Skeletal muscle satellite cell (primary cell): ENCODE measurements at regions not wholly inside any gene's neighbourhood (a gene's known extent, or its start where the extent isn't known, plus 50 kb on each side); places are given as distances from the start of the nearest gene placed in this dataset.
"Not testable (repeated sequence)": the region's sequence is repeated elsewhere in the genome, so short reads cannot be mapped to it uniquely, and the experiment has no call there.

Experiments
- H3K27me3 ChIP-seq: 2 replicates; pipeline ENCODE4 v1.7.0; 2013; ENCODE audit warnings: low read length; ENCODE audit not compliant: control insufficient read depth, insufficient read depth
- H3K36me3 ChIP-seq: 2 replicates; pipeline ENCODE4 v1.7.0; 2013; ENCODE audit warnings: mild to moderate bottlenecking, control low read depth, low read length; ENCODE audit not compliant: insufficient read depth
- H3K4me1 ChIP-seq: 2 replicates; pipeline ENCODE4 v1.7.0; 2013; ENCODE audit warnings: low read length; ENCODE audit not compliant: control insufficient read depth, insufficient read depth
- H3K4me2 ChIP-seq: 2 replicates; pipeline ENCODE4 v1.7.0; 2013; ENCODE audit warnings: mild to moderate bottlenecking, low read length
- H3K4me3 ChIP-seq: 2 replicates; pipeline ENCODE4 v1.7.0; 2013; ENCODE audit warnings: low read length
- H3K9ac ChIP-seq: 2 replicates; pipeline ENCODE4 v1.7.0; 2013; ENCODE audit warnings: mild to moderate bottlenecking, low read depth, low read length, moderate library complexity
- H3K9me3 ChIP-seq: replicated peaks from 2 replicates; pipeline ENCODE4 v1.7.0; 2013; ENCODE audit warnings: mild to moderate bottlenecking, control low read depth, low read length

- peak overlapping the region; percentile 5 for H3K4me2 ChIP-seq
- H3K36me3 ChIP-seq, result no peaks in the 10 kb centered on the region
Measured at GRCh38 chr4:20017777-20018115, 234.0 kb upstream of the SLIT2 start.

GRCh38 chr4:20017070-20017776 is 234.5 kb upstream of the SLIT2 start:
- no peaks in the 10 kb centered on the region for H3K9me3 ChIP-seq
- H3K36me3 ChIP-seq, result no peaks in the 10 kb centered on the region
- H3K4me3 ChIP-seq, result no peak overlapping the region
- H3K9ac ChIP-seq, result peak overlapping the region; percentile 34
- H3K4me1 ChIP-seq, result peaks cover 30% of the 10 kb centered on the region
- H3K27me3 ChIP-seq, result no peaks in the 10 kb centered on the region
- peak overlapping the region; percentile 5 for H3K4me2 ChIP-seq

More at GRCh38 chr4:20017777-20018115, 234.0 kb upstream of the SLIT2 start:
- no peaks in the 10 kb centered on the region for H3K9me3 ChIP-seq
- peaks cover 30% of the 10 kb centered on the region for H3K4me1 ChIP-seq
- H3K9ac ChIP-seq, result no peak overlapping the region
- H3K27me3 ChIP-seq, result no peaks in the 10 kb centered on the region
- H3K4me3 ChIP-seq, result no peak overlapping the region

DNA sequence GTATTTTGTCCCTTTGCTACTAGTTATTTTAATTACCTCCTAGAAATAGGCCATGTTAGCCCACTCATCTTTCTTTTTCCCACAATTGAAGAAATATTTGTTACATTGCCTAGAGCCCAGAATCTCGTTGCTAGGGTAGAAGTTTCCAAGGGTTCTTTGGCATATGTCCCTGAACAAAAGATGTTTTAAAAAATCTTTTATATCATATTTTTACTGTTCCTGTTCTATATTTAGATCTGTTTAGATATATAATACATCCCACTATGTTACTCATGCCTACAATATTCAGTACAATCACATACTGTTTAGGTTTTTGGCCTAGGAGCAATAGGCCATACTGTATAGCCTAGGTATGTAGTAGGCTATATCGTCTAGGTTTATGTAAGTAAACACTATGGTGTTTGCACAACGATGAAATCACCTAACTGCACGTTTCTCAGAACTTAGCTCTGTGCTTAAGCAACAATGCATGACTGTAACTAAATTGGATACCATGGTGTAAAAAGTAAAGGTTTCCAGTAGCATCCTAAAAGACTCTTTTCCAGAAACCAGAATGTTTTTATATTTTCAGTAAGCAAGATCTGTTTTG is 236.0 kb upstream of the SLIT2 start:
- Histone ChIP-seq H3K9ac (no peak overlapping the region), H3K36me3 (no peaks in the 10 kb centered on the region), H3K27me3 (no peaks in the 10 kb centered on the region), H3K9me3 (no peaks in the 10 kb centered on the region), H3K4me1 (peaks cover 30% of the 10 kb centered on the region), H3K4me2 (no peak overlapping the region), H3K4me3 (no peak overlapping the region)

- H3K4me2 ChIP-seq, H3K4me1 ChIP-seq, H3K36me3 ChIP-seq, H3K27me3 ChIP-seq, H3K4me3 ChIP-seq, H3K9ac ChIP-seq, H3K9me3 ChIP-seq: not testable (repeated sequence)
Measured at GRCh38 chr4:20003836-20004558, 247.7 kb upstream of the SLIT2 start.

DNA sequence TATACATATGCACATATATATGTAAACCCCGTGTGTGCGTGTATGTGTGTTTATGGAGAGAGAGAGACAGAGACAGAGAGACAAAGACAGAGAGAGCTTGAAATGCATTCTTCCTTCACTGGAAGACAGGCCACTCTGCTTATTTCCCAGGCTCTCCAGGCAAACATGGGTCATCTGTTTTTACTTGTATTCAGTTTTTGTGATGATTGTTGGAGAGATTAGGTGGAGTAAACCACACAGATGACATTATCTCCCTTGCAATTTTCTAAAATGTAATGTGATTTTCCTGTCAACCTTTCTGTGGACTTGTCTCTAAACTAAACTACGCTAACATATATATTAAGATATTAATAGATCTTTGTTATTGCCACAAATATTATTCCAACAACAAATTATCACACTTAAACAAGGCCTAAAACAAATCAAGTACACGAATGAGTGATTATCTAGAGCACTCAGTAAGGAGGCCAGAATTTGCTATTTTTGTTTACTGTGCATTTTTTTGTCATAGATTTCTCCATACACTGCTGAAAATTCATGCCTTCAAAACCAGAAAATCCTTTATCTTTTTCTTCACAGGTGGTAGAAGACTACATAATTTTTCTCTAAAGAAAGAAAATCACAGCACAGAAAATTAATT is 251.8 kb upstream of the SLIT2 start:
- H3K4me3 ChIP-seq, result no peak overlapping the region

GRCh38 chr4:19999276-19999675 is 252.4 kb upstream of the SLIT2 start:
- H3K9ac ChIP-seq, result no peak overlapping the region
- no peaks in the 10 kb centered on the region for H3K27me3 ChIP-seq
- no peak overlapping the region for H3K4me3 ChIP-seq
- H3K4me1 ChIP-seq, result no peaks in the 10 kb centered on the region
- H3K36me3 ChIP-seq, result no peaks in the 10 kb centered on the region
- H3K9me3 ChIP-seq, result no peaks in the 10 kb centered on the region
- no peak overlapping the region for H3K4me2 ChIP-seq

More for the DNA sequence above, 251.8 kb upstream of the SLIT2 start:
- no peaks in the 10 kb centered on the region for H3K4me1 ChIP-seq
- no peaks in the 10 kb centered on the region for H3K9me3 ChIP-seq
- H3K9ac ChIP-seq, result no peak overlapping the region
- H3K27me3 ChIP-seq, result no peaks in the 10 kb centered on the region
- no peaks in the 10 kb centered on the region for H3K36me3 ChIP-seq
- H3K4me2 ChIP-seq, result no peak overlapping the region

- no peaks in the 10 kb centered on the region for H3K9me3 ChIP-seq
- no peaks in the 10 kb centered on the region for H3K27me3 ChIP-seq
- H3K4me1 ChIP-seq, result peaks cover 6% of the 10 kb centered on the region
- no peaks in the 10 kb centered on the region for H3K36me3 ChIP-seq
- H3K4me3 ChIP-seq, result no peak overlapping the region
- H3K4me2 ChIP-seq, result no peak overlapping the region
- H3K9ac ChIP-seq, result peak overlapping the region; percentile 1
Measured at GRCh38 chr4:19993242-19993641, 258.5 kb upstream of the SLIT2 start.

DNA sequence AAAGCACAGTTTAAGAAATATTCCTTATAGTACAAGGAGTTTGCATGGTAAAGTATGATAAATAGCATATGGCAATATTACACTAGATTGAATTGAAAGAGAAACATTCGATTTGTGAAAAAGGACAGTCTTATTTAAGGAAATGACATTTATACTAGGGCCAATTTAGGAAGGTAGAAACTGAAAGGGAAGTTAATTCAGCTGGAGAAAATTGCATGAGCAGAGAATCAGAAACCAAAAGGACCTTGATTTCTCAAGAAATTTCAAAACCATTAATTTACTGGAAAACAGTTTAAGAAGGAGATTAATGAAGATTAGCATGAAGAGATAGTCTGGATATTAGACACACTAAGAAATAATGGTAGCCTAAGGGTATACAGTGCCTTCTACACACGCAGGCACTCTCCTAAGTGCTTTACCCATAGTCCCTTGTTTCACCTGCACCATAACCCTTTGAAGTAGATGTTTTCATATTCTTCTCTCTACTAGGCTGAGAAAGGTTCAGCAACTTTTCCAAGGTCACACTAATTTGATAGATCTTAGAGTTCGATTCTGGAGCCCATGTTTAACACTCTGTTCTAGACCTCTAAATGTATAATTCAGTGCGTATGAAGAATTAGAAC is 259.1 kb upstream of the SLIT2 start:
- Histone ChIP-seq H3K27me3 (no peaks in the 10 kb centered on the region), H3K9me3 (no peaks in the 10 kb centered on the region), H3K4me2 (no peak overlapping the region), H3K9ac (no peak overlapping the region), H3K4me1 (peaks cover 12% of the 10 kb centered on the region), H3K36me3 (no peaks in the 10 kb centered on the region), H3K4me3 (no peak overlapping the region)

- H3K4me3 ChIP-seq, result no peak overlapping the region
- peaks cover 28% of the 10 kb centered on the region for H3K4me1 ChIP-seq
- no peaks in the 10 kb centered on the region for H3K9me3 ChIP-seq
Measured at GRCh38 chr4:19987746-19988145, 264.0 kb upstream of the SLIT2 start.

GRCh38 chr4:19983072-19983471 is 268.6 kb upstream of the SLIT2 start:
- no peaks in the 10 kb centered on the region for H3K36me3 ChIP-seq

More at GRCh38 chr4:19987746-19988145, 264.0 kb upstream of the SLIT2 start:
- H3K36me3 ChIP-seq, result no peaks in the 10 kb centered on the region
- H3K4me2 ChIP-seq, result peak overlapping the region; percentile 25
- H3K9ac ChIP-seq, result peak overlapping the region; percentile 44
- H3K27me3 ChIP-seq, result no peaks in the 10 kb centered on the region

GRCh38 chr4:19982556-19982955 is 269.1 kb upstream of the SLIT2 start:
- Histone ChIP-seq H3K9me3 (no peaks in the 10 kb centered on the region), H3K4me3 (no peak overlapping the region), H3K4me2 (peak overlapping the region; percentile 65), H3K27me3 (no peaks in the 10 kb centered on the region), H3K4me1 (peaks cover 27% of the 10 kb centered on the region), H3K36me3 (no peaks in the 10 kb centered on the region), H3K9ac (peak overlapping the region; percentile 76)

More at GRCh38 chr4:19983072-19983471, 268.6 kb upstream of the SLIT2 start:
- Histone ChIP-seq H3K4me3 (no peak overlapping the region), H3K9me3 (no peaks in the 10 kb centered on the region), H3K4me1 (peaks cover 32% of the 10 kb centered on the region), H3K27me3 (no peaks in the 10 kb centered on the region), H3K9ac (peak overlapping the region; percentile 76), H3K4me2 (peak overlapping the region; percentile 65)
